Activated B cell treated with CpG ODN at 0.5 μM for 24 hours (primary cell): ENCODE measurements at regions not wholly inside any gene's neighbourhood (a gene's known extent, or its start where the extent isn't known, plus 50 kb on each side); places are given as distances from the start of the nearest gene placed in this dataset.
"Not testable (repeated sequence)": the region's sequence is repeated elsewhere in the genome, so short reads cannot be mapped to it uniquely, and the experiment has no call there.

ENCODE experiments used
- ATAC-seq: fragments of 200-7000 bp; cut with Tn5 transposase; one replicate; pipeline ENCODE4 v1.10.0; 2021; ENCODE audit warnings: low read depth, mild to moderate bottlenecking, moderate library complexity
- CTCF ChIA-PET: fragments of 350-600 bp; sonication (Branson Sonifier 250); formaldehyde crosslinking; loops from one replicate; lab custom pipeline; 2021; ENCODE audit warnings: antibody characterized with exemption; lab: Charles Lee
- POLR2A ChIA-PET: fragments of 350-600 bp; sonication (Branson Sonifier 250); formaldehyde crosslinking; loops from one replicate; lab custom pipeline; 2021; ENCODE audit warnings: antibody characterized with exemption; lab: Charles Lee
- DNase-seq: peaks from one replicate; pipeline ENCODE4 v3.0.0; 2022
- H3K27ac Mint-ChIP-seq: one replicate; pipeline ENCODE4 v1.8.0; 2020; ENCODE audit warnings: mixed read lengths
- H3K27me3 Mint-ChIP-seq: one replicate; pipeline ENCODE4 v1.8.0; 2021; ENCODE audit warnings: mixed read lengths
- H3K36me3 Mint-ChIP-seq: one replicate; pipeline ENCODE4 v1.8.0; 2021; ENCODE audit warnings: low read depth, mixed read lengths
- H3K4me1 Mint-ChIP-seq: one replicate; pipeline ENCODE4 v1.8.0; 2021; ENCODE audit warnings: mixed read lengths
- H3K4me3 Mint-ChIP-seq: one replicate; pipeline ENCODE4 v1.8.0; 2020; ENCODE audit warnings: mild to moderate bottlenecking, mixed read lengths
- H3K9me3 Mint-ChIP-seq: one replicate; pipeline ENCODE4 v1.8.0; 2020; ENCODE audit warnings: mixed read lengths
- intact Hi-C: fragments of 100-400 bp; cut with micrococcal nuclease; formaldehyde crosslinking; loops from one replicate; pipeline ENCODE4 v1.15.1; 2024
- TF ChIP-seq, protein P1 (sequence below): fragments of 200-600 bp; IDR thresholded peaks from one replicate; pipeline ENCODE4 v1.8.0; 2022; ENCODE audit warnings: antibody characterized with exemption, mild to moderate bottlenecking

DNA sequence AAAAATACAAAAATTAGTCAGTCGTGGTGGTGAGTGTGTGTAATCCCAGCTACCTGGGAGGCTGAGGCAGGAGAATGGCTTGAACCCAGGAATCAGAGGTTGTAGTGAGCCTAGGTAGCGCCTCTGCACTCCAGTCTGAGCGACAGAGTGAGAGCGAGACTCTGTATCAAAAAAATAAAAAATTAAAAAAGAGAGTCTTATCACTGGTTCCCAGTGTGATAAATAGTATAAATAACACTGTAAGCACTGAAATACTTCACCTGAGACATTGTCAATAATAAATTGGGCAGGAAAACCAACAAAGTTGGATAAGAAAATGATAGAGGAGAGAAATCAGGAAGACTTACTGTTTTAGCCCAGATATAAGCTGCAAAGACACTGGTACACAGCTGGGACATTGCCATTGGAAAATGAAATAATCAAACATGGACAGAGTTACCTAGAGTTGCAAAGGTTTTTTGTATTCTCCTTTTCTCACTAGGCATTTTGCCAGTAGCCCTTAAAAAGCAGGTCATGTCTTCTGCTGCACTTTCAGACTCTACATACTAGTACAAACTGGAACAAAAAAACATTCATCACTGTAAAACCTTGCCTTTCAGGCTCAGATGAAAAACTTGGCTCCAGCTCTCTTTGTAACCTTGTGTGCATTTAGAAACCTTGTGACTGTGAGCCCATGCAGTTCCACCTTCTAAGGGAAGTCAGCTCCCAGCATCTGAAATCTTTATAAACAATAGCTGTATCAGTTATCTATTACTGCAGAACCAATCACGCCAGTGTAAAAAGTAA is 55.0 kb upstream of the PPP1R2C start:
- intact Hi-C loops, result no loop called here
- Mint-ChIP-seq H3K9me3 (no peaks in the 10 kb centered on the region), H3K4me1 (peaks cover 7% of the 10 kb centered on the region), H3K27ac (no peak overlapping the region), H3K4me3 (no peak overlapping the region), H3K27me3 (no peaks in the 10 kb centered on the region), H3K36me3 (no peaks in the 10 kb centered on the region)
- DNase-seq, result no peak
- TF ChIP-seq, protein P1, sequence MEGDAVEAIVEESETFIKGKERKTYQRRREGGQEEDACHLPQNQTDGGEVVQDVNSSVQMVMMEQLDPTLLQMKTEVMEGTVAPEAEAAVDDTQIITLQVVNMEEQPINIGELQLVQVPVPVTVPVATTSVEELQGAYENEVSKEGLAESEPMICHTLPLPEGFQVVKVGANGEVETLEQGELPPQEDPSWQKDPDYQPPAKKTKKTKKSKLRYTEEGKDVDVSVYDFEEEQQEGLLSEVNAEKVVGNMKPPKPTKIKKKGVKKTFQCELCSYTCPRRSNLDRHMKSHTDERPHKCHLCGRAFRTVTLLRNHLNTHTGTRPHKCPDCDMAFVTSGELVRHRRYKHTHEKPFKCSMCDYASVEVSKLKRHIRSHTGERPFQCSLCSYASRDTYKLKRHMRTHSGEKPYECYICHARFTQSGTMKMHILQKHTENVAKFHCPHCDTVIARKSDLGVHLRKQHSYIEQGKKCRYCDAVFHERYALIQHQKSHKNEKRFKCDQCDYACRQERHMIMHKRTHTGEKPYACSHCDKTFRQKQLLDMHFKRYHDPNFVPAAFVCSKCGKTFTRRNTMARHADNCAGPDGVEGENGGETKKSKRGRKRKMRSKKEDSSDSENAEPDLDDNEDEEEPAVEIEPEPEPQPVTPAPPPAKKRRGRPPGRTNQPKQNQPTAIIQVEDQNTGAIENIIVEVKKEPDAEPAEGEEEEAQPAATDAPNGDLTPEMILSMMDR, result no peak
- ChIA-PET POLR2A (no interaction called here), CTCF (no interaction called here)
- no peak for ATAC-seq

DNA sequence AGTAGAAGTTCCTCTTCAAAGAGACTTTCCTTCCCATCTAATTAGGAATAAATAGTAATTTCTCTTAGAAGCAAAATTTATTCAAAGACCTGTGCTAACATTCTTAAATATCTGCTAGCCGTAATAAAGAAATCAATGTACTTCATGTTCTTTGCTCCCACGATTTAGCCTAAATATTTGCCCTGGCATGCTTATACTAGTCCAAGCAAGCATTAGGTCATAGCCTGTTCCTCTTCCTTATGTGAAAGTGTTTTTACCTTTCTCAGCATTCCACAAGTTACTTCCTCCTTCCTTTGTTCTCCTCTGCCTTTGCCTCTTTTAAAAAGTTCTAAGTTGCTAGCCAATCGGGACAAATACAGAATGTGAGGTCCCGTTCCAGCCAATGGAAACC is 55.6 kb upstream of the PPP1R2C start:
- H3K9me3 Mint-ChIP-seq, H3K4me1 Mint-ChIP-seq, H3K27ac Mint-ChIP-seq, intact Hi-C loops, DNase-seq, H3K4me3 Mint-ChIP-seq, POLR2A ChIA-PET, H3K27me3 Mint-ChIP-seq, ATAC-seq, H3K36me3 Mint-ChIP-seq, CTCF ChIA-PET: not testable (repeated sequence)

DNA sequence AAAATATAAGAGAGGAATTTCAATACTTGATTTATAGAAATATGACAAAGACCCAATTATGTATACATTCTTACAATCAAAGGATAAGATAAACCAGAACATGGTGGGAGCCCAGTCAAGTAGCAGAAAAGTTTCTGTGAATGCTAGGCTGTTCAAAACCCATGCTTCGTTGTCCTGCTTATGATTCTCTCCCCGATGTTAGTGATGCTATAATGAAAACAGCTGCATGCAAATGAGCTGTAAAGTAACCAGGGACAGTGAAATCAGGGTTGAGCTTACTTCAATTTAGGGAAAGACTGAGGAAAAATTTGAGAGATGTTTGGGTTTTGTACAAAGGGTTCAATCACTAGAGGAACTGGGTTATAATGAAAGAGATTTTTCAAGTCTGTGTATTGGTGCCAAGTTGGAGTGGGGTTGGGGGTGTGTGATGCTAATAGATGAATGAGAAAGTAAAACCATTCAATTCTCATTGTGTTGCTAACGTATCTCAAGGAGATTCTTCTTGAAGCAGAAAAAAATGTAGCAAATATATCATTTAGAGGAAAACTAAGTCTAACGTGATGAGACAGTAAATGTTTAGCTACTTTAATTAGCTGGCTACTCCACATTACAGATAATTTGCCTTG is 59.3 kb upstream of the PPP1R2C start:
- CTCF ChIA-PET, result no interaction called here

DNA sequence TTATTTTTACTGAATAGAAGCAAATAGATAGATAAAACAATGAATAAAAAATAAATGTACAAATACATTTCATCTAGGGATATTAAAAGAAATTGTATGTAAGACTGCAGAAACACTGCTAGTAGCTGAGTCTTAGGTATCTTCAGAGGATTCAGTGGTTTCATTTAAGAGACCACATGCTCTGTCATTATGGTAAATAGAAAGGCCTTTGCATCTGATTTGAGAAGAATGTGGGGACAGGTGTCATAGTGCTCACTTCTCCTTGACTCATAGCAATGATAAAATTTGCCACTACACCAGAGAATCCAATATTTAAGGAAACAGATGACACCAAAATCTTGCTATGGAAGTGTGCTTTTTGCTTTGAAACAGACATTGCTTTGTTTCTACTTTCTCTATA is 59.8 kb upstream of the PPP1R2C start:
- ChIA-PET POLR2A (no interaction called here), CTCF (no interaction called here)
- no peaks in the 10 kb centered on the region for H3K27me3 Mint-ChIP-seq
- H3K36me3 Mint-ChIP-seq, result no peaks in the 10 kb centered on the region
- no peak overlapping the region for H3K27ac Mint-ChIP-seq
- peaks cover 4% of the 10 kb centered on the region for H3K9me3 Mint-ChIP-seq
- no peak overlapping the region for H3K4me3 Mint-ChIP-seq
- TF ChIP-seq, protein P1, result no peak
- peaks cover 7% of the 10 kb centered on the region for H3K4me1 Mint-ChIP-seq
- DNase-seq (no peak), ATAC-seq (peak; percentile 34)
- intact Hi-C loops, result no loop called here

More for the DNA sequence above, 59.3 kb upstream of the PPP1R2C start:
- Mint-ChIP-seq H3K9me3 (peaks cover 4% of the 10 kb centered on the region), H3K27me3 (no peaks in the 10 kb centered on the region), H3K4me3 (no peak overlapping the region), H3K4me1 (peaks cover 7% of the 10 kb centered on the region), H3K36me3 (no peaks in the 10 kb centered on the region), H3K27ac (no peak overlapping the region)
- ATAC-seq (no peak), DNase-seq (no peak)
- intact Hi-C loops, result no loop called here
- TF ChIP-seq, protein P1, result no peak
- POLR2A ChIA-PET, result interaction anchor here (0.7 kb wide), 1 partner anchor 125 kb away, joined by 6 read pairs; no protein-coding TSS in a partner anchor

DNA sequence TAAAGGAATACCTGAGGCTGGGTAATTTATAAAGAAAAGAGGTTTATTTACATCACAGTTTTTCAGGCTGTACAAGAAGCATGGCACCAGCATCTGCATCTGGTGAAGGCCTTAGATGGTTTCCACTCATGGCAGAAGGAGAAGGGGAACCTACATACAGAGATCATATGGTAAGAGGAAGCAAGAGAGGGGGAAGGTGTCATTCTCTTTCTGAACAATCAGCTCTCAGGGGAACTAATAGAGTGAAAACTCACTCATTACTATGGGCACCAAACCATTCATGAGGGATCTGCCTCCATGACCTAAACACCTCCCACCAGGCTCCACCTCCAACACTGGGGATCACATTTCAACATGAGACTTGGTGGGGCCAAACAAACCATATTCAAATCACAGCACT is 61.7 kb upstream of the PPP1R2C start:
- intact Hi-C loops, result no loop called here
- no peak overlapping the region for H3K4me3 Mint-ChIP-seq
- no peak for DNase-seq
- CTCF ChIA-PET, result no interaction called here
- POLR2A ChIA-PET, result no interaction called here
- no peaks in the 10 kb centered on the region for H3K27me3 Mint-ChIP-seq
- no peak overlapping the region for H3K27ac Mint-ChIP-seq
- no peak for ATAC-seq
- TF ChIP-seq, protein P1, result no peak
- peaks cover 7% of the 10 kb centered on the region for H3K4me1 Mint-ChIP-seq
- no peaks in the 10 kb centered on the region for H3K36me3 Mint-ChIP-seq
- peaks cover 4% of the 10 kb centered on the region for H3K9me3 Mint-ChIP-seq
